Spleen (tissue), 7 donors: ENCODE measurements at regions not wholly inside any gene's neighbourhood (a gene's known extent, or its start where the extent isn't known, plus 50 kb on each side); places are given as distances from the start of the nearest gene placed in this dataset.

Source experiments
- POLR2AphosphoS5 ChIP-seq, 3 donors: sonication (generic); formaldehyde crosslinking; IDR thresholded peaks; one replicate each; pipeline ENCODE4 v1.5.1; 2017; ENCODE audit warnings: antibody characterized with exemption in 3 of 3
- TF ChIP-seq, protein P1 (sequence below), 11 experiments: fragments of 200-600 bp in 7 of 11; fragments of 450-650 bp in 4 of 11; sonication (generic) in 4 of 11; IDR thresholded peaks in 8 of 11; conservative IDR thresholded peaks in 3 of 11; 1 replicate in 7 of 11; 2 replicates in 4 of 11; pipeline versions ENCODE4 v1.4.0 to v1.8.0; 2016 to 2021; ENCODE audit warnings: antibody characterized with exemption in 11 of 11, inconsistent platforms in 4 of 11, mild to moderate bottlenecking in 1 of 11
- donor health status: DM: no; HTN: no; CAD: no; lungs with moderate emphysema.
- donor health status: DM: no; HTN: no; CAD: no.
- donor health status: DM: no; HTN: no; CAD: no.

GRCh38 chr3:99500485-99500884 is 137.9 kb upstream of the COL8A1 start:
- TF ChIP-seq, protein P1, sequence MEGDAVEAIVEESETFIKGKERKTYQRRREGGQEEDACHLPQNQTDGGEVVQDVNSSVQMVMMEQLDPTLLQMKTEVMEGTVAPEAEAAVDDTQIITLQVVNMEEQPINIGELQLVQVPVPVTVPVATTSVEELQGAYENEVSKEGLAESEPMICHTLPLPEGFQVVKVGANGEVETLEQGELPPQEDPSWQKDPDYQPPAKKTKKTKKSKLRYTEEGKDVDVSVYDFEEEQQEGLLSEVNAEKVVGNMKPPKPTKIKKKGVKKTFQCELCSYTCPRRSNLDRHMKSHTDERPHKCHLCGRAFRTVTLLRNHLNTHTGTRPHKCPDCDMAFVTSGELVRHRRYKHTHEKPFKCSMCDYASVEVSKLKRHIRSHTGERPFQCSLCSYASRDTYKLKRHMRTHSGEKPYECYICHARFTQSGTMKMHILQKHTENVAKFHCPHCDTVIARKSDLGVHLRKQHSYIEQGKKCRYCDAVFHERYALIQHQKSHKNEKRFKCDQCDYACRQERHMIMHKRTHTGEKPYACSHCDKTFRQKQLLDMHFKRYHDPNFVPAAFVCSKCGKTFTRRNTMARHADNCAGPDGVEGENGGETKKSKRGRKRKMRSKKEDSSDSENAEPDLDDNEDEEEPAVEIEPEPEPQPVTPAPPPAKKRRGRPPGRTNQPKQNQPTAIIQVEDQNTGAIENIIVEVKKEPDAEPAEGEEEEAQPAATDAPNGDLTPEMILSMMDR (IDR thresholded peaks at IDR 0.05 in 8 of 11, conservative IDR thresholded peaks at IDR 0.05 in 3 of 11): no peak
- TF ChIP-seq POLR2AphosphoS5 (IDR thresholded peaks at IDR 0.05): no peak
